HCT116 (cell line): ENCODE measurements at regions not wholly inside any gene's neighbourhood (a gene's known extent, or its start where the extent isn't known, plus 50 kb on each side); places are given as distances from the start of the nearest gene placed in this dataset.

Source experiments
- CEBPB ChIP-seq: IDR thresholded peaks from 2 replicates; pipeline ENCODE4 v1.6.1; 2012; ENCODE audit warnings: low read depth
- EGR1 ChIP-seq: IDR thresholded peaks from 2 replicates; pipeline ENCODE4 v1.6.1; 2012; ENCODE audit warnings: low read depth
- EZH2 ChIP-seq: fragments of 200-600 bp; sonication (generic); IDR thresholded peaks from 2 replicates; pipeline ENCODE4 v1.6.1; 2017; ENCODE audit warnings: antibody characterized with exemption, mixed run types
- EZH2phosphoT487 ChIP-seq: fragments of 200-600 bp; IDR thresholded peaks from 2 replicates; pipeline ENCODE4 v1.6.1; 2018; ENCODE audit warnings: antibody characterized with exemption, borderline replicate concordance
- FOSL1 ChIP-seq: IDR thresholded peaks from 2 replicates; pipeline ENCODE4 v1.6.1; 2012; ENCODE audit warnings: low read depth
- JUND ChIP-seq: IDR thresholded peaks from 2 replicates; pipeline ENCODE4 v1.6.1; 2012
- POLR2A ChIP-seq: IDR thresholded peaks from 2 replicates; pipeline ENCODE4 v1.7.0; 2011; ENCODE audit warnings: borderline replicate concordance; ENCODE audit not compliant: insufficient read depth, insufficient read length; ENCODE audit errors: extremely low read depth
- POLR2AphosphoS5 ChIP-seq: IDR thresholded peaks from 2 replicates; pipeline ENCODE4 v1.6.1; 2011; ENCODE audit warnings: mild to moderate bottlenecking, low read depth, low read length, moderate library complexity
- RAD21 ChIP-seq: IDR thresholded peaks from 2 replicates; pipeline ENCODE4 v1.6.1; 2012; ENCODE audit warnings: low read depth, mild to moderate bottlenecking
- SIN3A ChIP-seq: IDR thresholded peaks from 2 replicates; pipeline ENCODE4 v1.6.1; 2012; ENCODE audit warnings: low read depth
- SRF ChIP-seq: IDR thresholded peaks from 2 replicates; pipeline ENCODE4 v1.6.1; 2012; ENCODE audit warnings: low read depth
- ZBTB33 ChIP-seq: IDR thresholded peaks from 2 replicates; pipeline ENCODE4 v1.6.1; 2011; ENCODE audit warnings: mild to moderate bottlenecking, low read length, moderate library complexity; ENCODE audit not compliant: insufficient replicate concordance; ENCODE audit errors: extremely low read depth
- TF ChIP-seq, protein P1 (sequence below), 3 experiments: fragments of 200-600 bp in 1 of 3; sonication (generic) in 1 of 3; IDR thresholded peaks in 2 of 3; conservative IDR thresholded peaks in 1 of 3; 2 replicates each; pipeline ENCODE4 v1.5.1; 2012 to 2017; ENCODE audit warnings: low read depth in 2 of 3, low read length in 2 of 3, antibody characterized with exemption in 1 of 3, borderline replicate concordance in 1 of 3, control low read depth in 1 of 3, mild to moderate bottlenecking in 1 of 3, mixed read lengths in 1 of 3, mixed run types in 1 of 3, moderate library complexity in 1 of 3; ENCODE audit not compliant: insufficient read depth in 1 of 3
- TF ChIP-seq, protein P2 (sequence below): IDR thresholded peaks from 2 replicates; pipeline ENCODE4 v1.6.1; 2012; ENCODE audit warnings: low read depth

GRCh38 chr1:232472485-232473041 lies 157.4 kb downstream of the SIPA1L2 start:
- TF ChIP-seq POLR2A (no peak), RAD21 (no peak), SIN3A (no peak), POLR2AphosphoS5 (no peak), EZH2 (no peak), JUND (no peak), SRF (no peak), EGR1 (no peak), CEBPB (no peak), FOSL1 (no peak), EZH2phosphoT487 (no peak), ZBTB33 (no peak)
- TF ChIP-seq, protein P1, sequence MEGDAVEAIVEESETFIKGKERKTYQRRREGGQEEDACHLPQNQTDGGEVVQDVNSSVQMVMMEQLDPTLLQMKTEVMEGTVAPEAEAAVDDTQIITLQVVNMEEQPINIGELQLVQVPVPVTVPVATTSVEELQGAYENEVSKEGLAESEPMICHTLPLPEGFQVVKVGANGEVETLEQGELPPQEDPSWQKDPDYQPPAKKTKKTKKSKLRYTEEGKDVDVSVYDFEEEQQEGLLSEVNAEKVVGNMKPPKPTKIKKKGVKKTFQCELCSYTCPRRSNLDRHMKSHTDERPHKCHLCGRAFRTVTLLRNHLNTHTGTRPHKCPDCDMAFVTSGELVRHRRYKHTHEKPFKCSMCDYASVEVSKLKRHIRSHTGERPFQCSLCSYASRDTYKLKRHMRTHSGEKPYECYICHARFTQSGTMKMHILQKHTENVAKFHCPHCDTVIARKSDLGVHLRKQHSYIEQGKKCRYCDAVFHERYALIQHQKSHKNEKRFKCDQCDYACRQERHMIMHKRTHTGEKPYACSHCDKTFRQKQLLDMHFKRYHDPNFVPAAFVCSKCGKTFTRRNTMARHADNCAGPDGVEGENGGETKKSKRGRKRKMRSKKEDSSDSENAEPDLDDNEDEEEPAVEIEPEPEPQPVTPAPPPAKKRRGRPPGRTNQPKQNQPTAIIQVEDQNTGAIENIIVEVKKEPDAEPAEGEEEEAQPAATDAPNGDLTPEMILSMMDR (IDR thresholded peaks at IDR 0.05 in 2 of 3, conservative IDR thresholded peaks at IDR 0.05 in 1 of 3; ENCODE audit: borderline replicate concordance in 1 of 3, insufficient read depth in 1 of 3, low read depth in 2 of 3, low read length in 2 of 3), result no peak
- TF ChIP-seq, protein P2, sequence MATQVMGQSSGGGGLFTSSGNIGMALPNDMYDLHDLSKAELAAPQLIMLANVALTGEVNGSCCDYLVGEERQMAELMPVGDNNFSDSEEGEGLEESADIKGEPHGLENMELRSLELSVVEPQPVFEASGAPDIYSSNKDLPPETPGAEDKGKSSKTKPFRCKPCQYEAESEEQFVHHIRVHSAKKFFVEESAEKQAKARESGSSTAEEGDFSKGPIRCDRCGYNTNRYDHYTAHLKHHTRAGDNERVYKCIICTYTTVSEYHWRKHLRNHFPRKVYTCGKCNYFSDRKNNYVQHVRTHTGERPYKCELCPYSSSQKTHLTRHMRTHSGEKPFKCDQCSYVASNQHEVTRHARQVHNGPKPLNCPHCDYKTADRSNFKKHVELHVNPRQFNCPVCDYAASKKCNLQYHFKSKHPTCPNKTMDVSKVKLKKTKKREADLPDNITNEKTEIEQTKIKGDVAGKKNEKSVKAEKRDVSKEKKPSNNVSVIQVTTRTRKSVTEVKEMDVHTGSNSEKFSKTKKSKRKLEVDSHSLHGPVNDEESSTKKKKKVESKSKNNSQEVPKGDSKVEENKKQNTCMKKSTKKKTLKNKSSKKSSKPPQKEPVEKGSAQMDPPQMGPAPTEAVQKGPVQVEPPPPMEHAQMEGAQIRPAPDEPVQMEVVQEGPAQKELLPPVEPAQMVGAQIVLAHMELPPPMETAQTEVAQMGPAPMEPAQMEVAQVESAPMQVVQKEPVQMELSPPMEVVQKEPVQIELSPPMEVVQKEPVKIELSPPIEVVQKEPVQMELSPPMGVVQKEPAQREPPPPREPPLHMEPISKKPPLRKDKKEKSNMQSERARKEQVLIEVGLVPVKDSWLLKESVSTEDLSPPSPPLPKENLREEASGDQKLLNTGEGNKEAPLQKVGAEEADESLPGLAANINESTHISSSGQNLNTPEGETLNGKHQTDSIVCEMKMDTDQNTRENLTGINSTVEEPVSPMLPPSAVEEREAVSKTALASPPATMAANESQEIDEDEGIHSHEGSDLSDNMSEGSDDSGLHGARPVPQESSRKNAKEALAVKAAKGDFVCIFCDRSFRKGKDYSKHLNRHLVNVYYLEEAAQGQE, result no peak
